ENCODE measurements at regions not wholly inside any gene's neighbourhood (a gene's known extent, or its start where the extent isn't known, plus 50 kb on each side); places are given as distances from the start of the nearest gene placed in this dataset.

GRCh38 chr9:118510711-118511110, 806.5 kb downstream of the TLR4 start:
- DNase-seq (ENCODE audit: low read depth in 2 of 2), result no peak

GRCh38 chr9:118515947-118516346, 811.7 kb downstream of the TLR4 start:
- DNase-seq (ENCODE audit: low read depth in 2 of 2), result no peak

- no peak for DNase-seq (ENCODE audit: low read depth in 2 of 2)
Observed at GRCh38 chr9:118521261-118521660, 817.1 kb downstream of the TLR4 start.

GRCh38 chr9:118522093-118523028, 818.2 kb downstream of the TLR4 start:
- no peak for DNase-seq (ENCODE audit: low read depth in 2 of 2)

GRCh38 chr9:118527261-118527660, 823.1 kb downstream of the TLR4 start:
- no peak for DNase-seq (ENCODE audit: low read depth in 2 of 2)

GRCh38 chr9:118529210-118529609, 825.0 kb downstream of the TLR4 start:
- DNase-seq (ENCODE audit: low read depth in 2 of 2), result no peak

GRCh38 chr9:118529624-118530214, 825.5 kb downstream of the TLR4 start:
- no peak for DNase-seq (ENCODE audit: low read depth in 2 of 2)

GRCh38 chr9:118532592-118532991, 828.4 kb downstream of the TLR4 start:
- DNase-seq (ENCODE audit: low read depth in 2 of 2), result no peak

GRCh38 chr9:118533101-118533500, 828.9 kb downstream of the TLR4 start:
- no peak for DNase-seq (ENCODE audit: low read depth in 2 of 2)

- DNase-seq (ENCODE audit: low read depth in 2 of 2), result no peak
Observed at GRCh38 chr9:118533850-118534249, 829.6 kb downstream of the TLR4 start.

- no peak for DNase-seq (ENCODE audit: low read depth in 2 of 2)
Observed at GRCh38 chr9:118536153-118536552, 832.0 kb downstream of the TLR4 start.

- no peak for DNase-seq (ENCODE audit: low read depth in 2 of 2)
Observed at GRCh38 chr9:118538959-118539358, 830.3 kb downstream of the BRINP1 start.

GRCh38 chr9:118553465-118553864, 815.8 kb downstream of the BRINP1 start:
- no peak for DNase-seq (ENCODE audit: low read depth in 2 of 2)

GRCh38 chr9:118554987-118555386, 814.2 kb downstream of the BRINP1 start:
- no peak for DNase-seq (ENCODE audit: low read depth in 2 of 2)

- DNase-seq (ENCODE audit: low read depth in 2 of 2), result no peak
Observed at GRCh38 chr9:118558026-118558425, 811.2 kb downstream of the BRINP1 start.

- DNase-seq (ENCODE audit: low read depth in 2 of 2), result no peak
Observed at GRCh38 chr9:118558891-118559290, 810.3 kb downstream of the BRINP1 start.

GRCh38 chr9:118561051-118561450, 808.2 kb downstream of the BRINP1 start:
- no peak for DNase-seq (ENCODE audit: low read depth in 2 of 2)

- no peak for DNase-seq (ENCODE audit: low read depth in 2 of 2)
Observed at GRCh38 chr9:118563677-118564076, 805.6 kb downstream of the BRINP1 start.

- DNase-seq (ENCODE audit: low read depth in 2 of 2), result no peak
Observed at GRCh38 chr9:118567861-118568260, 801.4 kb downstream of the BRINP1 start.

GRCh38 chr9:118568704-118569103, 800.5 kb downstream of the BRINP1 start:
- no peak for DNase-seq (ENCODE audit: low read depth in 2 of 2)

- DNase-seq (ENCODE audit: low read depth in 2 of 2), result no peak
Observed at GRCh38 chr9:118569148-118569547, 800.1 kb downstream of the BRINP1 start.

- DNase-seq (ENCODE audit: low read depth in 2 of 2), result no peak
Observed at GRCh38 chr9:118570066-118570465, 799.2 kb downstream of the BRINP1 start.
